Panc1 (cell line): ENCODE measurements at regions not wholly inside any gene's neighbourhood (a gene's known extent, or its start where the extent isn't known, plus 50 kb on each side); places are given as distances from the start of the nearest gene placed in this dataset.

Source experiments
- ATAC-seq: fragments of 200-7000 bp; cut with Tn5 transposase; 2 replicates; pipeline ENCODE4 v1.9.1; 2020; ENCODE audit warnings: mild to moderate bottlenecking, moderate library complexity
- BruUV-seq: library from RNA; stranded (reverse); fragments of 400-500 nt; replicated peaks from 2 replicates; lab custom pipeline; 2021; lab: Mats Ljungman, UMichigan
- CTCF ChIA-PET: fragments of 300-600 bp; sonication (Branson Sonifier 250); formaldehyde crosslinking; loops from one replicate; lab custom pipeline; 2022; ENCODE audit warnings: antibody characterized with exemption; lab: Charles Lee
- POLR2A ChIA-PET: fragments of 300-600 bp; sonication (Branson Sonifier 250); formaldehyde crosslinking; loops from one replicate; lab custom pipeline; 2022; ENCODE audit warnings: antibody characterized with exemption; lab: Charles Lee
- DNase-seq: peaks from one replicate; pipeline ENCODE4 v3.0.0-alpha.2; 2010; ENCODE audit warnings: low read depth, low spot score
- H3K27ac ChIP-seq: 2 replicates; pipeline ENCODE4 v1.5.1; 2011; ENCODE audit warnings: mild to moderate bottlenecking, low read length, inconsistent platforms
- H3K27me3 ChIP-seq: fragments of 200-500 bp; sonication (Bioruptor generic); 2 replicates; pipeline ENCODE4 v1.6.0; 2014; ENCODE audit warnings: low read length, inconsistent platforms; ENCODE audit not compliant: control insufficient read depth, insufficient read depth
- H3K36me3 ChIP-seq: fragments of 200-500 bp; sonication (Bioruptor generic); 2 replicates; pipeline ENCODE4 v1.5.1; 2014; ENCODE audit warnings: inconsistent platforms, mild to moderate bottlenecking, low read length, moderate library complexity; ENCODE audit not compliant: control insufficient read depth, insufficient read depth
- H3K4me1 ChIP-seq: 2 replicates; pipeline ENCODE4 v1.5.1; 2011; ENCODE audit warnings: inconsistent platforms, mild to moderate bottlenecking, low read length, moderate library complexity; ENCODE audit not compliant: control insufficient read depth, insufficient read depth
- H3K4me3 ChIP-seq, 2 experiments: 2 replicates each; pipeline ENCODE4 v1.5.1; 2011 to 2012; ENCODE audit warnings: low read depth in 2 of 2, low read length in 2 of 2, mild to moderate bottlenecking in 2 of 2, inconsistent platforms in 1 of 2, moderate library complexity in 1 of 2
- H3K9me3 ChIP-seq: fragments of 200-500 bp; sonication (Bioruptor generic); 2 replicates; pipeline ENCODE4 v1.5.1; 2014; ENCODE audit warnings: low read depth, mild to moderate bottlenecking, inconsistent platforms, low read length, moderate library complexity; ENCODE audit not compliant: control insufficient read depth, insufficient read depth
- CTCF ChIP-seq: fragments of 450-650 bp; IDR thresholded peaks from 2 replicates; pipeline ENCODE4 v1.5.1; 2017; ENCODE audit warnings: mild to moderate bottlenecking
- POLR2AphosphoS5 ChIP-seq: IDR thresholded peaks from 2 replicates; pipeline ENCODE4 v1.6.1; 2012; ENCODE audit warnings: mild to moderate bottlenecking, low read depth, low read length, moderate library complexity
- REST ChIP-seq, 2 experiments: IDR thresholded peaks; 2 replicates each; pipeline ENCODE4 v1.6.1; 2011 to 2012; ENCODE audit warnings: low read depth in 2 of 2, control low read depth in 1 of 2, low read length in 1 of 2, mild to moderate bottlenecking in 1 of 2, moderate library complexity in 1 of 2; ENCODE audit not compliant: insufficient read depth in 1 of 2
- SIN3A ChIP-seq: IDR thresholded peaks from 2 replicates; pipeline ENCODE4 v1.6.1; 2012; ENCODE audit warnings: low read depth, mild to moderate bottlenecking, low read length, moderate library complexity, borderline replicate concordance; ENCODE audit not compliant: insufficient read depth
- TCF7L2 ChIP-seq: IDR thresholded peaks from 2 replicates; pipeline ENCODE4 v1.6.1; 2011; ENCODE audit warnings: mild to moderate bottlenecking, low read depth, low read length, inconsistent platforms
- in situ Hi-C: cut with HindIII; loops from 2 replicates; pipeline ENCODE4 v1.10.0; 2016; ENCODE audit warnings: low sequenced_read_pairs, low pct_unique_long_range_greater_than_20kb
- intact Hi-C: fragments of 100-400 bp; cut with micrococcal nuclease; formaldehyde crosslinking; loops from one replicate; pipeline ENCODE4 v1.10.0; 2022; ENCODE audit not compliant: unreplicated experiment

- Histone ChIP-seq H3K9me3 (no peaks in the 10 kb centered on the region), H3K36me3 (no peaks in the 10 kb centered on the region), H3K4me1 (no peaks in the 10 kb centered on the region), H3K27me3 (no peaks in the 10 kb centered on the region; the same call in 1 of the 2 replicates), H3K27ac (no peak overlapping the region), H3K4me3 (no peak overlapping the region)
- ATAC-seq (no peak), DNase-seq (no peak)
- TF ChIP-seq TCF7L2 = no peak
- no peak for TF ChIP-seq CTCF
- TF ChIP-seq POLR2AphosphoS5 = no peak
- TF ChIP-seq REST (IDR thresholded peaks at IDR 0.05; ENCODE audit: insufficient read depth in 1 of 2, low read depth in 2 of 2, low read length in 1 of 2) = no peak
- TF ChIP-seq SIN3A = no peak
- ChIA-PET CTCF (no interaction called here), POLR2A (no interaction called here)
- in situ Hi-C loops (no loop called here), intact Hi-C loops (no loop called here)
- no TSS peak for BruUV-seq
These were observed 62.8 kb upstream of the OTOS start for GRCh38 chr2:240203031-240203787.

GRCh38 chr2:240203788-240204270 is 63.4 kb upstream of the OTOS start:
- intact Hi-C loops = no loop called here
- CTCF ChIA-PET = no interaction called here
- in situ Hi-C loops = no loop called here
- H3K9me3 ChIP-seq = no peaks in the 10 kb centered on the region
- no peak for DNase-seq
- no TSS peak for BruUV-seq
- POLR2A ChIA-PET = no interaction called here
- no peak for ATAC-seq
- no peak for TF ChIP-seq REST (IDR thresholded peaks at IDR 0.05; ENCODE audit: insufficient read depth in 1 of 2, low read depth in 2 of 2, low read length in 1 of 2)
- no peak for TF ChIP-seq CTCF
- TF ChIP-seq SIN3A = no peak
- TF ChIP-seq POLR2AphosphoS5 = no peak
- TF ChIP-seq TCF7L2 = no peak
- no peaks in the 10 kb centered on the region for H3K36me3 ChIP-seq
- H3K4me3 ChIP-seq = no peak overlapping the region
- no peaks in the 10 kb centered on the region; the same call in 1 of the 2 replicates for H3K27me3 ChIP-seq
- H3K4me1 ChIP-seq = no peaks in the 10 kb centered on the region
- H3K27ac ChIP-seq = no peak overlapping the region
